HepG2 (cell line): ENCODE measurements at regions not wholly inside any gene's neighbourhood (a gene's known extent, or its start where the extent isn't known, plus 50 kb on each side); places are given as distances from the start of the nearest gene placed in this dataset.

Experiments
- ATAC-seq: fragments of 200-7000 bp; cut with Tn5 transposase; 3 replicates; pipeline ENCODE4 v1.9.1; 2020; ENCODE audit warnings: mild to moderate bottlenecking, moderate library complexity
- BruUV-seq: library from RNA; stranded (reverse); fragments of 400-500 nt; replicated peaks from 2 replicates; lab custom pipeline; 2021; lab: Mats Ljungman, UMichigan
- CTCF ChIA-PET: fragments of 300-600 bp; formaldehyde crosslinking; extraction: SDS; loops from one replicate; lab custom pipeline; 2021; ENCODE audit warnings: low total read pairs, inconsistent platforms, low intra/inter-chr PET ratio; lab: Yijun Ruan, JAX
- POLR2A ChIA-PET: fragments of 350-600 bp; sonication (Branson Sonifier 250); formaldehyde crosslinking; loops from one replicate; lab custom pipeline; 2020; ENCODE audit warnings: antibody characterized with exemption, inconsistent platforms; lab: Yijun Ruan, JAX
- DNase-seq: peaks from one replicate; pipeline ENCODE4 v3.0.0-alpha.2; 2015; ENCODE audit warnings: low spot score
- FAIRE-seq: peaks from 3 replicates; lab custom pipeline; 2011; peaks lifted over from hg19 to GRCh38; lab: Jason Lieb, UNC
- H2AFZ ChIP-seq: one replicate; pipeline ENCODE4 v1.6.1; 2011; ENCODE audit warnings: low read length, inconsistent platforms
- H3K27ac ChIP-seq: fragments of 300-600 bp; 3 replicates; pipeline ENCODE4 v1.8.0; 2011; ENCODE audit warnings: mixed run types, mild to moderate bottlenecking, mixed read lengths, low read length, inconsistent platforms; ENCODE audit not compliant: insufficient read depth; ENCODE audit errors: extremely low read length
- H3K27me3 ChIP-seq, 2 experiments: fragments of 200-600 bp in 1 of 2; 2 replicates in 1 of 2; 3 replicates in 1 of 2; pipeline versions ENCODE4 v1.6.0 to v1.8.0; 2011; ENCODE audit warnings: low read length in 2 of 2, mild to moderate bottlenecking in 2 of 2, moderate library complexity in 2 of 2, inconsistent platforms in 1 of 2; ENCODE audit not compliant: insufficient read depth in 2 of 2, control insufficient read depth in 1 of 2
- H3K36me3 ChIP-seq, 2 experiments: fragments of 200-600 bp in 1 of 2; replicated peaks in 1 of 2; 2 replicates in 1 of 2; 3 replicates in 1 of 2; pipeline versions ENCODE4 v1.5.1 to v1.8.0; 2011; ENCODE audit warnings: low read length in 2 of 2, inconsistent platforms in 1 of 2; ENCODE audit not compliant: insufficient read depth in 2 of 2, control insufficient read depth in 1 of 2
- H3K4me1 ChIP-seq: 2 replicates; pipeline ENCODE4 v1.5.1; 2012; ENCODE audit warnings: low read length, inconsistent platforms; ENCODE audit not compliant: insufficient read depth
- H3K4me2 ChIP-seq: 2 replicates; pipeline ENCODE4 v1.6.0; 2011; ENCODE audit warnings: low read depth, low read length, inconsistent platforms
- H3K4me3 ChIP-seq, 3 experiments: fragments of 200-600 bp in 1 of 3; sonication (generic), shearing (Covaris generic) in 1 of 3; replicated peaks in 1 of 3; 2 replicates each; pipeline ENCODE4 v1.5.1; 2011 to 2016; ENCODE audit warnings: low read length in 3 of 3, inconsistent platforms in 2 of 3, low read depth in 2 of 3, mild to moderate bottlenecking in 2 of 3, control low read depth in 1 of 3, mixed read lengths in 1 of 3; ENCODE audit not compliant: insufficient read depth in 1 of 3
- H3K79me2 ChIP-seq: one replicate; pipeline ENCODE4 v1.6.1; 2011; ENCODE audit warnings: low read length, inconsistent platforms; ENCODE audit not compliant: insufficient read depth
- H3K9ac ChIP-seq: 2 replicates; pipeline ENCODE4 v1.6.0; 2011; ENCODE audit warnings: mild to moderate bottlenecking, low read depth, low read length, inconsistent platforms; ENCODE audit not compliant: insufficient read depth
- H3K9me3 ChIP-seq: 2 replicates; pipeline ENCODE4 v1.5.1; 2012; ENCODE audit warnings: mild to moderate bottlenecking, low read length
- H4K20me1 ChIP-seq: 2 replicates; pipeline ENCODE4 v1.6.0; 2011; ENCODE audit warnings: inconsistent platforms, mild to moderate bottlenecking, low read length, moderate library complexity; ENCODE audit not compliant: insufficient read depth
- ADNP ChIP-seq: sonication (generic); formaldehyde crosslinking; IDR thresholded peaks from 2 replicates; pipeline ENCODE4 v1.4.0; 2020; ENCODE audit warnings: missing genetic modification reagents
- ARID3A ChIP-seq: IDR thresholded peaks from 2 replicates; pipeline ENCODE4 v1.6.1; 2012; ENCODE audit warnings: low read depth, low read length, improper control_type of control experiment
- ATF2 ChIP-seq: sonication (generic); formaldehyde crosslinking; IDR thresholded peaks from 2 replicates; pipeline ENCODE4 v1.4.0; 2020; ENCODE audit warnings: missing genetic modification reagents
- NPAS2 ChIP-seq: sonication (generic); formaldehyde crosslinking; IDR thresholded peaks from 2 replicates; pipeline ENCODE4 v1.8.0; 2022; ENCODE audit warnings: mild to moderate bottlenecking, missing genetic modification reagents, borderline replicate concordance
- SKIL ChIP-seq: sonication (generic); formaldehyde crosslinking; IDR thresholded peaks from 2 replicates; pipeline ENCODE4 v1.8.0; 2022; ENCODE audit warnings: missing genetic modification reagents, mild to moderate bottlenecking, moderate library complexity, borderline replicate concordance
- ZFY ChIP-seq: sonication (generic); formaldehyde crosslinking; IDR thresholded peaks from 2 replicates; pipeline ENCODE4 v1.4.0; 2020; ENCODE audit warnings: missing genetic modification reagents
- WGBS: methylation state at CpG from one replicate; pipeline ENCODE4 v1.1.6; 2017; ENCODE audit warnings: low lambda C conversion rate; 5-methylcytosine and 5-hydroxymethylcytosine counted together
- in situ Hi-C: cut with HindIII; loops from 2 replicates; pipeline ENCODE4 v1.10.0; 2017; ENCODE audit warnings: low pct_unique_long_range_greater_than_20kb; ENCODE audit not compliant: extremely low pct_ligation_motif_present
- intact Hi-C: fragments of 100-400 bp; cut with micrococcal nuclease; formaldehyde crosslinking; loops from one replicate; pipeline ENCODE4 v1.10.0; 2022; ENCODE audit not compliant: unreplicated experiment

GRCh38 chr1:5704561-5705514 is 287.4 kb downstream of the NPHP4 start (continued):
- TF ChIP-seq SKIL (CRISPR knock-in tag), result no peak

GRCh38 chr1:5701642-5702041 is 290.6 kb downstream of the NPHP4 start:
- FAIRE-seq (no peak), DNase-seq (no peak)
- Histone ChIP-seq H3K4me1 (no peaks in the 10 kb centered on the region), H3K4me2 (no peak overlapping the region), H3K4me3 (no peak overlapping the region), H4K20me1 (no peaks in the 10 kb centered on the region), H3K9me3 (no peaks in the 10 kb centered on the region), H3K27me3 (peaks cover 2 to 19% of the 10 kb centered on the region in 2 experiments; a peak in 2 of 5 replicates)
- CTCF ChIA-PET, result no interaction called here
- BruUV-seq, result no TSS peak
- in situ Hi-C loops, result no loop called here
- TF ChIP-seq NPAS2 (CRISPR knock-in tag) (no peak), ADNP (CRISPR knock-in tag) (no peak), ARID3A (no peak), ATF2 (CRISPR knock-in tag) (no peak), ZFY (CRISPR knock-in tag) (no peak)
- TF ChIP-seq, all 625 proteins: peak for 0
- POLR2A ChIA-PET, result no interaction called here
- H3K36me3 ChIP-seq, result no peaks in the 10 kb centered on the region
- no peak overlapping the region for H3K27ac ChIP-seq
- no peak overlapping the region for H2AFZ ChIP-seq
- no peak for ATAC-seq
- no peak overlapping the region for H3K9ac ChIP-seq
- intact Hi-C loops, result no loop called here
- 54% methylated on average over 4 of the region's 4 CpGs for WGBS
- no peaks in the 10 kb centered on the region for H3K79me2 ChIP-seq
